ENCODE measurements at regions not wholly inside any gene's neighbourhood (a gene's known extent, or its start where the extent isn't known, plus 50 kb on each side); places are given as distances from the start of the nearest gene placed in this dataset.
"Not testable (repeated sequence)": the region's sequence is repeated elsewhere in the genome, so short reads cannot be mapped to it uniquely, and the experiment has no call there.

DNA sequence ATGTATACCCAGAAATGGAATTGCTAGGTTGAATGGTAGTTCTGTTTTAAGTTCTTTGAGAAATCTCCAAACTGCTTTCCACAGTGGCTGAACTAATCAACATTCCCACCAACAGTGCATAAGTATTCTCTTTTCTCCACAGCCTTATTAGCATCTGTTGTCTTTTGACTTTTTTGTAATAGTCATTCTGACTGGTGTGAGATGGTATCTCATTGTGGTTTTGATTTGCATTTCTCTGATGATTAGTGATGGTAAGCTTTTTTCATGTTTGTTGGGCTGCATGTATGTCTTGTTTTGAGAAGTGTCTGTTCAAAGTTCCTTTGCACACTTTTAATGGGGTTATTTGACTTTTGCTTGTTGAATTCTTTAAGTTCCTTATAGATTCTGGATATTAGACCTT is 52.4 kb upstream of the EHHADH start:
- DNase-seq: not testable (repeated sequence)

GRCh38 chr3:185306847-185307246 is 53.0 kb upstream of the EHHADH start:
- no peak for DNase-seq

DNA sequence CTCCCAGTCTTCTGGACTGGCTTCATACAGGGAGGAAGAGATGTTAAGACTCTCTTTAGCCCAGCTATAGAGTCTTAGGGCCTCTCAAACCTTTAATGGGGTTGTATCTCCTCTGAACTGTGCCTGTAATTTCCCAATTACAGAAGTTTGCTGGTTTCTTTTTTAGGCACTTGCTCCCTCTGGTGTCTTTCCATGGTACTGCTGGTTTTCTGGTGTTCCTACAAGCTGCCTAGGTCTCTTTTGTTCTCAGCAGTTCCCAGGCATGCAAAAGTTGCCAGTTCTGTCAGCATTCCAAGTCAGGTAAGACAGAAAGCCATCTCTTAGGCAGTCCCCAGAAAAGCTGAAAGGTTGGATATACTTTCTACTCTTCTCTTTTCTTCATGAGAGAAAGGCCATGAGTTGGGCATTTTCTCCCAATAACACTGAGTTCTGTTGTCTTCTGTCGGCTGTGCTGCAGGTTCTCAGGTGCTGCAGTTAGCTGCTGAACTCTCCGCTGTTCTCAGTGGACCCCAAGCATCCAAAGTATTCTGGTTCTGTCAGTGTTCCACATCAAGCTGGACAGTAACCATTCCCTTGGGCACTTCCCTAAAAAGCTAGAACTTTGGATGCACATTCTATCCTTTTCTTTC is 54.4 kb upstream of the EHHADH start:
- peak; percentile 83 to 87 for DNase-seq

GRCh38 chr3:185309302-185309701 is 53.6 kb upstream of the MAP3K13 start:
- no peak for DNase-seq

- no peak for DNase-seq
These were observed 53.1 kb upstream of the MAP3K13 start for GRCh38 chr3:185309795-185310194.

DNA sequence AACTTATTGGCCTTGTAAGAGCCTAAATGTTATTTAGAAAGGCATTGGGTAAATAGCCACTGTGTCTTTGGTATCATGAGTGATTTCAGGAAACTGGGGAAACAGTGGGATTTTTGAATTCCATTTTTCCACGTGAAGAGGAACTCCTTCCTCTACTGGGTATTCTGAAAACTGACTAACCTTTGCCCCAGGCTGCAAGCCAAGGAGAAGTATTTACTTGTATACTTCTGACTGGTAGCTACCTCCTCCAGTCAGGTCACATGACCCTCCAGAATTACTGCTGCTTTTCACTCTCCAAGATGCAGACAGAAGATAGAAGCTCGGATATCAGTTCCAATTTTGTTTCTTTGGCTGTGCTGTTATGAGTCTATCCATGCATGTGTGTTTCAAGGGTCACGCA is 50.9 kb upstream of the MAP3K13 start:
- DNase-seq: no peak
